Testis (tissue), 2 donors: ENCODE measurements at regions not wholly inside any gene's neighbourhood (a gene's known extent, or its start where the extent isn't known, plus 50 kb on each side); places are given as distances from the start of the nearest gene placed in this dataset.

Experiments
- CTCF ChIP-seq, 3 experiments: fragments of 450-650 bp in 2 of 3; fragments of 200-600 bp in 1 of 3; sonication (generic) in 1 of 3; IDR thresholded peaks; one replicate each; pipeline ENCODE4 v1.5.1; 2016 to 2019; ENCODE audit warnings: antibody characterized with exemption in 3 of 3, mild to moderate bottlenecking in 2 of 3, moderate library complexity in 1 of 3
- POLR2A ChIP-seq: fragments of 450-650 bp; IDR thresholded peaks from one replicate; pipeline ENCODE4 v1.6.1; 2017; ENCODE audit warnings: antibody characterized with exemption, mild to moderate bottlenecking, moderate library complexity

GRCh38 chr1:193368302-193368701 lies 181.9 kb upstream of the B3GALT2 start:
- TF ChIP-seq POLR2A: no peak
- TF ChIP-seq CTCF (IDR thresholded peaks at IDR 0.05): no peak
